Putamen (tissue), 1 donor: ENCODE measurements at regions not wholly inside any gene's neighbourhood (a gene's known extent, or its start where the extent isn't known, plus 50 kb on each side); places are given as distances from the start of the nearest gene placed in this dataset.
"Not testable (repeated sequence)": the region's sequence is repeated elsewhere in the genome, so short reads cannot be mapped to it uniquely, and the experiment has no call there.

ENCODE experiments used
- DNase-seq: peaks from one replicate; pipeline ENCODE4 v3.0.0-alpha.2; 2016; ENCODE audit warnings: low spot score

DNA sequence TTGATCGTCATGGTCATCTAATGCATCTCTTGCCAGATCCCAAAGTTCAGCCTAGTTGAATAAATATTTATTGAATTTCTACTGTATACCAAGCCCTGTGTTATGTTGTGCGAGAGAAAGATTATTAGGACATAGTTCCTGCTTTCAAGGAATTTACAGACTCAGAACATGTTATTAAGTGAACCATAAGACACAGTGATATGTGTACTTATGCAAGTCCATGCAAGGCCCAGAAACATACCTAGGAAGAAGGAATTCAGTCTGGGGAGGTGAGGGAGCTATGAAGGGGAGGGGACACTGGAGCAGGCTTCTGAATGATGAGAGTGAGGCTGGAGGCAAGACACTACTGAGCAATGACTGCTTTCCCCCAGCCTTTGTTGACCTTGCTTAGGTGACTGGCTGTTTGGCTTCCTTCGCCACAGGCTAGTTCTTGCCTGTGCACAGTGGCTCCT is 81.4 kb downstream of the ACAA2 start:
- no peak for DNase-seq

DNA sequence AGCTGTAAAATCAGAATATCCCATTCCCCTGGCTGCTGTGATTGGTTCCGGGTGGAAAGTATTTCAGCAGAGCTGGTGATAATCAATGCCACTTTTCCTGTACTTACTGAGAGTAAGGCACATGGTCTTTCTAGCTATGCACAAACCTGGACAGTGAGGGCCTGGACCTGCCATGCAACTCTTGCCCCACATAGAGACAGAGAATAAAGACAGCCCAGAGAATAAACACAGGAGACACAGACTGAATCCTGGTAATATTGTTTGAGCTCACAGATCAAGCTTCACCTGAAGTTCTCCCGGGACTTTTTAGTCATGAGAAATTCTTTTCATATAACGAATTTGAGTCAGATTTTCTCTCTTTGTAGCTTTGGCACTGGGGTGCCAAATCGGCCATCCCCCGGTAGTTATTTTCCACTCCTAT is 81.9 kb downstream of the ACAA2 start:
- DNase-seq, result no peak

GRCh38 chr18:49730951-49731391 is 82.4 kb downstream of the ACAA2 start:
- no peak for DNase-seq

GRCh38 chr18:49728542-49728941 is 84.8 kb downstream of the ACAA2 start:
- no peak for DNase-seq

- no peak for DNase-seq
These were observed 85.5 kb downstream of the ACAA2 start for GRCh38 chr18:49727816-49728215.

DNA sequence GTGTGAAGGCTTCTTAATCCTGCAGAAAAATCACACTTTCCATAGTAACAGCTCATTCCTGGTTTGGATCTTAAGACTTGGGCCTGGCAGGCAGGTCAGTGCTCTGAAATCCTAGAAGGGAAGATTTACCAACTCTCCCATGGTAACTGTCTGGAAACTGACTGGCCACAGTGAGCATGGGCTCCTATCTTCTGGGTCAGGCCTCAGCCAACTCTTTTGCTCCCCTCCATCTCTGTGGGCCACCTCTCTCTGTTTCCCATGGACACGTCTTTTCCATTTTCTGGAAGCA is 86.7 kb downstream of the ACAA2 start:
- no peak for DNase-seq

GRCh38 chr18:49725809-49726674 is 87.3 kb downstream of the ACAA2 start:
- DNase-seq, result no peak

- no peak for DNase-seq
These were observed 89.6 kb downstream of the ACAA2 start for GRCh38 chr18:49723648-49724180.

GRCh38 chr18:49722477-49722876 is 90.9 kb downstream of the ACAA2 start:
- DNase-seq, result no peak

DNA sequence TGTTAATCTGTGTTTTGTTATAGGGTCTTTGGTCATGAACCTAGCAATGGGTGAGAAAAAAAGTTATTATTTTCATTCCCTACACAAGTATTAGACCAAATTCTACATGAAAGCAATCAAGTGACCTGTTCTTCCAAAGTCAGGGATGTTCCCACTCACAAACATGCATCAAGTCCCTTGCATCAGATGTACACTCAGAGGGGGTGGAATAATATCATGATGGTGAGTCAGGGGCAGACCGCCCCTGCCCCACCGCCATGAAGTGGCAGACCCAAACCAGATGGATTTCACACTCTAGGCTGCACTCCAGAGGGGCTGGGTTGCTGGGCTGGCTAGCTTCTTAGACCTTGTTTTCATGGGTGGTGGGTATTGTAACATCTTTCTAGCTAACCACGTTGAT is 91.4 kb downstream of the ACAA2 start:
- no peak for DNase-seq

- DNase-seq, result not testable (repeated sequence)
These were observed 92.4 kb downstream of the ACAA2 start for GRCh38 chr18:49720944-49721343.

GRCh38 chr18:49717617-49718016 is 95.7 kb downstream of the ACAA2 start:
- no peak for DNase-seq

DNA sequence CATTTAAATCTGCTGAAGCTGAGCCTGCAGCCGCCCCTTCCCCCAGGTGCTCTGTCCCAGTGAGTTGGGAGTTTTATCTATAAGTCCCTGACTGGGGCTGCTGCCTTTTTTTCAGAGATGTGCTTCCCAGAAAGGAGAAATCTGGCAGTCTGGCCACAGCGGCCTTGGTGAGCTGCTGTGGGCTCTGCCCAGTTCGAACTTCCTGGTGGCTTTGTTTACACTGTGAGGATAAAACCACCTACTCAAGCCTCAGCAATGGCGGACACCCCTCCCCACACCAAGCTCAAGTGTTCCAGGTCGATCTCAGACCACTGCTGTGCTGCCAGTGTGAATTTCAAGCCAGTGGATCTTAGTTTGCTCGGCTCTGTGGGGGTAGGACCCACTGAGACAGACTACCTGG is 97.3 kb downstream of the ACAA2 start:
- DNase-seq, result no peak

GRCh38 chr18:49709347-49709690 is 104.0 kb downstream of the ACAA2 start:
- DNase-seq, result no peak

- DNase-seq, result no peak
These were observed 104.5 kb downstream of the ACAA2 start for GRCh38 chr18:49708662-49709346.

GRCh38 chr18:49707599-49707998 is 105.7 kb downstream of the ACAA2 start:
- no peak for DNase-seq

- no peak for DNase-seq
These were observed 109.0 kb downstream of the ACAA2 start for GRCh38 chr18:49704334-49704733.

DNA sequence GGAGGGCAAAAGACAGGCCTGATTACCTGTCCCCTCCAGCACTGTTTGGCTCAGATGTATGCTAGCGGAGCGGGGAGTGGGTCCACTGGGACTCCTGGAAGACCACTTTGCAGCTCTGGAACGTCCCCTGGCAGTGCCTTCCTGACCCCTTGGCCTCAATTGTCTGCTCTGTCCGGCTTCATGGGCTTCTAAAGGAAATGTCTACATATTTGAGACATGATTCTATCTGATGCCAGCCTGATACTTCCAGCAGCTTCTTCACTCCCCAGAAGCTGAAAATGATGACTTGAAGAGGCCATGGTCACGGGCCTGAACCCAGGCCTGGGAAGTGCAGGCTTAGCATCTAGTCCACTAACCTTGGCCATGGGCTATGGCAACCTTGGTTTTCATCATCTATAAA is 112.1 kb downstream of the ACAA2 start:
- no peak for DNase-seq

DNA sequence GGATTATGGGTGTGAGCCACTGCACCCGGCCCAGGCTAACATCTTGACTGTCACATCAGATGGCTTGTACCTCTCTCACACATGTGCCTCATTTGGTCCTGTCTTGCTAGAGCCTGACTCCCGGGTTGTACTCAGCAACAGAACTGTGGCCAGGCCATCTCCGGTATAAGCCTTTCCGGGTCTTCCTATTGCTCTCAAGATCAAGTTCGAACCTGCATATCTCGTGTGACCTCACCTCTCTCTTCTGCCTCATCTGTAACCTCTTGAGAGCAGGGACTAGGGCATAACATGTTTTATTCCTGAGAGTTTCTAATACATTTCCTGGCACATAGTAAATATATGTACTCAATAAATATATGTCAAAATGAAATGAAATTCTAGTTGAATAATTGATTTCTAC is 114.0 kb downstream of the ACAA2 start:
- no peak for DNase-seq

- no peak for DNase-seq
These were observed 114.8 kb downstream of the ACAA2 start for GRCh38 chr18:49698525-49699025.

GRCh38 chr18:49697757-49698524 is 115.4 kb downstream of the ACAA2 start:
- DNase-seq, result no peak

DNA sequence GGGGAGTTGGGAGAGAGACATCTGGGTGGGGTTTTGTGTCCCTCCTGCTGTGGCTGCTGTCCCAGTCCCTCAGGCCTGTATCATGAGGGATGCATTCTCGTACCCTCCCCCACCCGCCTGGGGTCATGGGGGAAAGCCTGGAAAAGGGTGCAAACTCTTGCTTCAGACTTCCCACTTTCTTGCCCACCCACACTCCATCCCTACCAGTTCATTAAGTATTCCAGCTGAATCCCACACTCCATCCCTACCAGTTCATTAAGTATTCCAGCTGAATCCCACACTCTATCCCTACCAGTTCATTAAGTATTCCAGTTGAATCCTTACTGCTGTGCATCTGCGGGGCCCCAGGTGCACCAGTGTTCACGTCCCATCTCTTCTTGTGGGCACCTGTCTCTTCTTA is 116.3 kb downstream of the ACAA2 start:
- DNase-seq, result no peak
